RWPE2 (cell line): ENCODE measurements at regions not wholly inside any gene's neighbourhood (a gene's known extent, or its start where the extent isn't known, plus 50 kb on each side); places are given as distances from the start of the nearest gene placed in this dataset.

Experiments
- ATAC-seq: fragments of 200-7000 bp; cut with Tn5 transposase; 3 replicates; pipeline ENCODE4 v1.9.1; 2021; ENCODE audit warnings: low read depth
- DNase-seq: peaks from one replicate; pipeline ENCODE4 v3.0.0-alpha.2; 2020; ENCODE audit warnings: low spot score
- H3K27ac ChIP-seq: fragments of 450-650 bp; 2 replicates; pipeline ENCODE4 v1.5.1; 2017; ENCODE audit warnings: mild to moderate bottlenecking; ENCODE audit not compliant: poor library complexity, severe bottlenecking
- H3K27me3 ChIP-seq: fragments of 250-450 bp; sonication (Bioruptor Pico); 2 replicates; pipeline ENCODE4 v1.5.1; 2021; ENCODE audit warnings: mild to moderate bottlenecking, moderate library complexity; ENCODE audit not compliant: insufficient read depth, poor library complexity, severe bottlenecking
- H3K36me3 ChIP-seq: fragments of 250-450 bp; sonication (Bioruptor Pico); 2 replicates; pipeline ENCODE4 v1.5.1; 2020; ENCODE audit warnings: low read depth, mild to moderate bottlenecking, moderate library complexity
- H3K4me1 ChIP-seq: fragments of 250-450 bp; sonication (Bioruptor Pico); 2 replicates; pipeline ENCODE4 v1.5.1; 2021; ENCODE audit warnings: mild to moderate bottlenecking, moderate library complexity; ENCODE audit not compliant: insufficient read depth, poor library complexity, severe bottlenecking
- H3K4me3 ChIP-seq: fragments of 250-450 bp; sonication (Bioruptor Pico); 2 replicates; pipeline ENCODE4 v1.5.1; 2021; ENCODE audit warnings: mild to moderate bottlenecking, moderate library complexity; ENCODE audit not compliant: severe bottlenecking
- H3K9me3 ChIP-seq: fragments of 250-450 bp; sonication (Bioruptor Pico); 2 replicates; pipeline ENCODE4 v1.5.1; 2021; ENCODE audit warnings: mild to moderate bottlenecking, moderate library complexity; ENCODE audit not compliant: severe bottlenecking
- TF ChIP-seq, protein P1 (sequence below): fragments of 450-650 bp; IDR thresholded peaks from one replicate; pipeline ENCODE4 v1.5.1; 2017; ENCODE audit warnings: mild to moderate bottlenecking, moderate library complexity; ENCODE audit not compliant: poor library complexity, severe bottlenecking

DNA sequence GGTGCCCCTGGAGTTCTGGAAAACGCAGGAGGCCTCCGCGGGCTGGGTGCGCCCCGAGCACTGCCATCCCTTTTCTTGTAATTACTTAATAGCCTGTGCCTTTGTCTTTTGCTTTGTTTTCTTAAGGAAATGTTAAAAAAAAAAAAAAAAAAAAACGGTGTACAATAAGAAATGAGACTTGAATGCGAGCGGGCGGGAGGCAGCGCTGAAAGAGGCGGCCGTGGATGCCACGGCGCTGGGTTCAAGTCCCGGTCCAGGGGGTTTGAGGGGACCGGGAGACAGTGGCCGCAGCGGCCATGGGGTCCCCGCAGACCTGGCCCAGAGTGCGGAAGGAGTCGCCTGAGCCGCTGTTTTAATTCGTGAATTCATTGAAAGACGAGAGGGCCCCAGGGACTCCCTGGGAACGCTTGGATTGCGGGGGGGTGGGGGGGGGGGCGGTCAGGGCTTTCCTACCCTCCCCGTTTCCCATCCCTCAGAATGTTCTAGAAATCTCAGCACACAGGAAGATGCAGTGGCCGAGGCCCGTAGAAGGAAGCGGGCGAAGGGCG is 349.2 kb upstream of the ARGLU1 start:
- DNase-seq (no peak), ATAC-seq (no peak)
- TF ChIP-seq, protein P1, sequence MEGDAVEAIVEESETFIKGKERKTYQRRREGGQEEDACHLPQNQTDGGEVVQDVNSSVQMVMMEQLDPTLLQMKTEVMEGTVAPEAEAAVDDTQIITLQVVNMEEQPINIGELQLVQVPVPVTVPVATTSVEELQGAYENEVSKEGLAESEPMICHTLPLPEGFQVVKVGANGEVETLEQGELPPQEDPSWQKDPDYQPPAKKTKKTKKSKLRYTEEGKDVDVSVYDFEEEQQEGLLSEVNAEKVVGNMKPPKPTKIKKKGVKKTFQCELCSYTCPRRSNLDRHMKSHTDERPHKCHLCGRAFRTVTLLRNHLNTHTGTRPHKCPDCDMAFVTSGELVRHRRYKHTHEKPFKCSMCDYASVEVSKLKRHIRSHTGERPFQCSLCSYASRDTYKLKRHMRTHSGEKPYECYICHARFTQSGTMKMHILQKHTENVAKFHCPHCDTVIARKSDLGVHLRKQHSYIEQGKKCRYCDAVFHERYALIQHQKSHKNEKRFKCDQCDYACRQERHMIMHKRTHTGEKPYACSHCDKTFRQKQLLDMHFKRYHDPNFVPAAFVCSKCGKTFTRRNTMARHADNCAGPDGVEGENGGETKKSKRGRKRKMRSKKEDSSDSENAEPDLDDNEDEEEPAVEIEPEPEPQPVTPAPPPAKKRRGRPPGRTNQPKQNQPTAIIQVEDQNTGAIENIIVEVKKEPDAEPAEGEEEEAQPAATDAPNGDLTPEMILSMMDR, result no peak
- Histone ChIP-seq H3K4me3 (no peak overlapping the region), H3K36me3 (no peaks in the 10 kb centered on the region), H3K27ac (no peak overlapping the region), H3K27me3 (peaks cover 3% of the 10 kb centered on the region), H3K9me3 (no peaks in the 10 kb centered on the region), H3K4me1 (no peaks in the 10 kb centered on the region)

DNA sequence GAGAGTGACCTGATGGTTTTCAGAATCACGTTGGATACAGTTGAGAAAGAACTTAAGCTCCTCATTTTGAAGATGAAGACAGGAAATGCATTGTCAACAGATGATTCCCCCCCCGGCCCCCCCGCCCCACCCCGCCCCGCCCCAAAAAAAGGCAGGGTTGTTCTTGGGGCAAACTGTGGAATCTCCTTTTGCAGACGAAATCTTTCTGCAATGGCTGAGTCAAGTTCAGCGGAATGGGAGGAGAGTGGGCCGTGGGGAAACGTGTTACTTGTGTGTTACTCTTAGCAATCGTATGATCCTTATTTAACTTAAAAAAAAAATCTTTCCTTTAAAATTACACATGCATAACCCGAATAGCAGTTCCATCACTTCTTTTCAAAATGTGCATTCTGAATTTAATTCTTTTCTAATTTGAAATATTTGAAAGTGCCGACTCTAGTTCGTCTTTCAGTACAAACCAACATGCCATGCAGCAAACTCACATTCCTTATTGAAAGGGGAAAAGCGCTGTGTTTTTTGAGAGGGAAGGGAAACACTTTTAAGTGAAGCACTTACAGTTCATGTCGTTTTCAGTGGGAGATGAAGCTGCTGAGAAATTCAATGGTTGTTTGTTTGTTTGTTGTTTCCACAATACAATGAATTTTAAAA is 348.5 kb upstream of the ARGLU1 start:
- no peak for DNase-seq
- Histone ChIP-seq H3K9me3 (no peaks in the 10 kb centered on the region), H3K36me3 (no peaks in the 10 kb centered on the region), H3K27me3 (peaks cover 3% of the 10 kb centered on the region), H3K4me1 (no peaks in the 10 kb centered on the region), H3K27ac (no peak overlapping the region), H3K4me3 (no peak overlapping the region)
- ATAC-seq, result no peak
- TF ChIP-seq, protein P1, result no peak

DNA sequence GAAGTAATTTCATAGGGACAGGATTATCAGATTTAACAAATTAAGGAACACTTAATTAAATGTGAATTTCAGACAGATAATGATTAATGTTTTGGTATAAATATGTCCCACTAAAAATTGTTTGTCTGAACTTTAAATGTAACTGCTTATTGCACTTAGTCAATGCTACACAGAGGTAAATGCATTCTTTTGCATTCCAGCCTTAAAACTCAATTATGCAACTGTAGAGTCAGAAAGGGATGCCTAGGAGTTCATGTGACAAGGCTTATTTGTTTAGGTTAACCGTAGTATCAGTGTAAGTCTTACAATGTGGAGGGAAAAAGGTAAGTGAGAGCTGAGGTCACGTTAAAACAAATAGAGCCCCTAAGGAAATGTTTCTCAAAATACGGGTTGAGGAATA is 347.2 kb upstream of the ARGLU1 start:
- Histone ChIP-seq H3K27ac (no peak overlapping the region), H3K9me3 (no peaks in the 10 kb centered on the region), H3K4me1 (no peaks in the 10 kb centered on the region), H3K36me3 (no peaks in the 10 kb centered on the region), H3K4me3 (no peak overlapping the region), H3K27me3 (peaks cover 3% of the 10 kb centered on the region)
- TF ChIP-seq, protein P1, result no peak
- DNase-seq (no peak), ATAC-seq (no peak)

DNA sequence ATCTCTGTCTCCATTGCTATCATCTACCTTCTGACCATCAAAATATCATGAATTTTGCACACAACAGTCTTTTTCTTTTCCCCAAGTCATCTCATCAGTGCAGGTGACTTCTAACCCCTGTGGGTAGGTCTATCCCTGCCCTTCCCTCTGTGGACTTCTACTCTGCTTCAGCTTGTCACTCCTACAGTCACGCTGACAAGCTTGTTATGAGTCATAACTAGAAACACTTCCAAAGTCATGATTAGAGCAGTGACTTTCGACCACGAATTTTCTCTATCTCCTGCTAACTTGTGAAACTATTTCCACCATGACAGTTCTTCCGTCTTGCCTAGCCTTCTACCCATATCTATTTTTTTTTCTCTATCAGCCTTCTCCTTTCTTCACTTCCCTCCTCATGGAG is 343.7 kb upstream of the ARGLU1 start:
- Histone ChIP-seq H3K4me3 (no peak overlapping the region), H3K27ac (no peak overlapping the region), H3K27me3 (no peaks in the 10 kb centered on the region), H3K4me1 (no peaks in the 10 kb centered on the region), H3K9me3 (no peaks in the 10 kb centered on the region), H3K36me3 (no peaks in the 10 kb centered on the region)
- DNase-seq (no peak), ATAC-seq (no peak)
- TF ChIP-seq, protein P1, result no peak

DNA sequence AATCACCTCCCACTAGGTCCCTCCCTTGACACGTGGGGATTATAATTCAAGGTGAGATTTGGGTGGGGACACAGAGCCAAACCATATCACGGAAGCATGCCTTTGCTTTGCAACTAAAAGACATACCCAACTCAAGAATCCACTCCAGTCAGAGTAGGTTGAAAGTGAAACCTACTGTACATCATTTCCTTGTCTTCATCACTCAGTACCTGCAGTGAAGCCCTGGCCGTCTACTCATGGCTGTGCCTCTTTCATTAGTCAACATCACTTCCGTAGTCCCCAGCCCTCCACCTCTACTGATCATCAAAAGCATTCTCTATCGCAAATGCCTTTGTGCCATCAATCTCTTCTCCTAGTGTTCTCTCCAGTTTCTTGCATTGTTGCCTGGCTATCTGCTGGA is 343.1 kb upstream of the ARGLU1 start:
- no peak overlapping the region for H3K27ac ChIP-seq
- no peaks in the 10 kb centered on the region for H3K27me3 ChIP-seq
- H3K36me3 ChIP-seq, result no peaks in the 10 kb centered on the region
- TF ChIP-seq, protein P1, result no peak
- ATAC-seq, result no peak
- H3K4me3 ChIP-seq, result no peak overlapping the region
- no peaks in the 10 kb centered on the region for H3K4me1 ChIP-seq
- DNase-seq, result no peak
- H3K9me3 ChIP-seq, result no peaks in the 10 kb centered on the region
